DND-41 (cell line): ENCODE measurements at regions not wholly inside any gene's neighbourhood (a gene's known extent, or its start where the extent isn't known, plus 50 kb on each side); places are given as distances from the start of the nearest gene placed in this dataset.

Experiments
- ATAC-seq: fragments of 200-7000 bp; cut with Tn5 transposase; 3 replicates; pipeline ENCODE4 v1.9.1; 2021; ENCODE audit warnings: low read depth; ENCODE audit not compliant: insufficient read depth
- DNase-seq: peaks from one replicate; pipeline ENCODE4 v3.0.0-alpha.2; 2020
- H2AFZ ChIP-seq: 2 replicates; pipeline ENCODE4 v1.6.0; 2012; ENCODE audit warnings: low read depth, low read length
- H3K27ac ChIP-seq: 2 replicates; pipeline ENCODE4 v1.5.1; 2012; ENCODE audit warnings: low read length, inconsistent platforms
- H3K27me3 ChIP-seq: fragments of 200-600 bp; sonication (generic); 2 replicates; pipeline ENCODE4 v1.6.0; 2012; ENCODE audit warnings: low read length, mild to moderate bottlenecking, inconsistent platforms; ENCODE audit not compliant: insufficient read depth, poor library complexity
- H3K36me3 ChIP-seq: 2 replicates; pipeline ENCODE4 v1.5.1; 2012; ENCODE audit warnings: low read length, inconsistent platforms; ENCODE audit not compliant: insufficient read depth
- H3K4me1 ChIP-seq: 2 replicates; pipeline ENCODE4 v1.5.1; 2012; ENCODE audit warnings: mild to moderate bottlenecking, low read length; ENCODE audit not compliant: insufficient read depth
- H3K4me2 ChIP-seq: 2 replicates; pipeline ENCODE4 v1.6.0; 2012; ENCODE audit warnings: mild to moderate bottlenecking, moderate library complexity, low read length, inconsistent platforms; ENCODE audit not compliant: insufficient read depth
- H3K4me3 ChIP-seq, 2 experiments: fragments of 200-600 bp in 1 of 2; shearing (Covaris generic) in 1 of 2; 2 replicates each; pipeline ENCODE4 v1.5.1; 2012 to 2016; ENCODE audit warnings: inconsistent platforms in 2 of 2, low read length in 2 of 2, mild to moderate bottlenecking in 2 of 2, low read depth in 1 of 2, moderate library complexity in 1 of 2
- H3K79me2 ChIP-seq: 2 replicates; pipeline ENCODE4 v1.6.0; 2012; ENCODE audit warnings: low read length, inconsistent platforms; ENCODE audit not compliant: insufficient read depth
- H3K9ac ChIP-seq: 2 replicates; pipeline ENCODE4 v1.6.0; 2012; ENCODE audit warnings: low read depth, mild to moderate bottlenecking, inconsistent platforms, low read length, moderate library complexity
- H3K9me3 ChIP-seq: 2 replicates; pipeline ENCODE4 v1.5.1; 2012; ENCODE audit warnings: low read length, moderate library complexity, mild to moderate bottlenecking, inconsistent platforms; ENCODE audit not compliant: insufficient read depth, severe bottlenecking
- H4K20me1 ChIP-seq: 2 replicates; pipeline ENCODE4 v1.6.0; 2012; ENCODE audit warnings: low read length; ENCODE audit not compliant: insufficient read depth
- CTCF ChIP-seq: IDR thresholded peaks from 2 replicates; pipeline ENCODE4 v1.5.1; 2012; ENCODE audit warnings: borderline replicate concordance, low read length, moderate library complexity, mild to moderate bottlenecking; ENCODE audit not compliant: poor library complexity, severe bottlenecking; ENCODE audit errors: extremely low read depth
- EZH2 ChIP-seq: IDR thresholded peaks from 3 replicates; pipeline ENCODE4 v1.6.1; 2012; ENCODE audit warnings: borderline replicate concordance, low read depth, mild to moderate bottlenecking, moderate library complexity, low read length, inconsistent platforms; ENCODE audit not compliant: severe bottlenecking

GRCh38 chr2:109694190-109694589 is 80.0 kb downstream of the SOWAHC start:
- Histone ChIP-seq H3K4me2 (no peak overlapping the region), H3K79me2 (no peaks in the 10 kb centered on the region), H3K27me3 (no peaks in the 10 kb centered on the region), H2AFZ (no peak overlapping the region), H3K4me1 (no peaks in the 10 kb centered on the region), H3K9ac (no peak overlapping the region), H3K4me3 (no peak overlapping the region), H4K20me1 (no peaks in the 10 kb centered on the region), H3K36me3 (no peaks in the 10 kb centered on the region), H3K9me3 (no peaks in the 10 kb centered on the region), H3K27ac (no peak overlapping the region)
- ATAC-seq (no peak), DNase-seq (no peak)
- TF ChIP-seq CTCF (no peak), EZH2 (no peak)

- TF ChIP-seq EZH2 (no peak), CTCF (no peak)
- no peaks in the 10 kb centered on the region for H3K27me3 ChIP-seq
- no peak overlapping the region for H3K4me2 ChIP-seq
- H3K4me1 ChIP-seq, result no peaks in the 10 kb centered on the region
- no peak overlapping the region for H2AFZ ChIP-seq
- no peak overlapping the region for H3K4me3 ChIP-seq
- no peak overlapping the region for H3K27ac ChIP-seq
- DNase-seq, result no peak
- H3K9ac ChIP-seq, result no peak overlapping the region
- H4K20me1 ChIP-seq, result no peaks in the 10 kb centered on the region
- no peaks in the 10 kb centered on the region for H3K9me3 ChIP-seq
- no peaks in the 10 kb centered on the region for H3K79me2 ChIP-seq
- no peak for ATAC-seq
- H3K36me3 ChIP-seq, result no peaks in the 10 kb centered on the region
Measured at GRCh38 chr2:109695290-109695689, 81.1 kb downstream of the SOWAHC start.

GRCh38 chr2:109699646-109700045 is 85.5 kb downstream of the SOWAHC start:
- Histone ChIP-seq H3K9me3 (no peaks in the 10 kb centered on the region), H3K27me3 (no peaks in the 10 kb centered on the region), H2AFZ (no peak overlapping the region), H3K4me1 (no peaks in the 10 kb centered on the region), H3K36me3 (no peaks in the 10 kb centered on the region), H3K4me2 (no peak overlapping the region), H3K4me3 (no peak overlapping the region), H4K20me1 (no peaks in the 10 kb centered on the region), H3K27ac (no peak overlapping the region), H3K9ac (no peak overlapping the region), H3K79me2 (no peaks in the 10 kb centered on the region)
- ATAC-seq (no peak), DNase-seq (no peak)
- TF ChIP-seq EZH2 (no peak), CTCF (no peak)
